Gastroesophageal sphincter (tissue), 3 donors: ENCODE measurements at regions not wholly inside any gene's neighbourhood (a gene's known extent, or its start where the extent isn't known, plus 50 kb on each side); places are given as distances from the start of the nearest gene placed in this dataset.

Experiments used
- EP300 ChIP-seq: sonication (generic); formaldehyde crosslinking; IDR thresholded peaks from one replicate; pipeline ENCODE4 v1.6.1; 2017; ENCODE audit warnings: antibody characterized with exemption, mild to moderate bottlenecking
- POLR2AphosphoS5 ChIP-seq: sonication (generic); formaldehyde crosslinking; IDR thresholded peaks from one replicate; pipeline ENCODE4 v1.6.1; 2017; ENCODE audit warnings: antibody characterized with exemption
- TF ChIP-seq, protein P1 (sequence below), 4 experiments: fragments of 200-600 bp in 2 of 4; fragments of 450-650 bp in 2 of 4; sonication (generic) in 1 of 4; IDR thresholded peaks; one replicate each; pipeline ENCODE4 v1.5.1; 2017 to 2019; ENCODE audit warnings: antibody characterized with exemption in 4 of 4, mild to moderate bottlenecking in 2 of 4, moderate library complexity in 2 of 4

DNA sequence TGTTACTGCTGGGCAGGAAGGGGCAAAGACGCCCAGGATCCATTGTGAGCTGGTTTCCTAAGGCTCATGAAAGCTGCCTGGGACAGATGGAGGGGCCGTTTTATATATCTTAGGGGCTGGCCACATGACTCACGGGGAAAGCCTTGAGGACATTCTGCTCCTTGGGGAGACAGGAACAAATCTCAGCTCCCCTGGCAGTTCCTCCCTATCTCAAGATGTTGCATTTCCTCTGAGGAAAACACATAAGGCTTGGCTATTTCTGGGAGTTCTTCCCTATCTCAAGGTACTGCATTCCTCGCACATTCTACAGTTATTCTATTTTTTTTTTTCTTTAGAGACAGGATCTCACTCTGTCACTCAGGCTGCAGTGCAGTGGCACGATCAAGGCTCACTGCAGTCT lies 804.6 kb upstream of the TENM3 start:
- TF ChIP-seq, protein P1, sequence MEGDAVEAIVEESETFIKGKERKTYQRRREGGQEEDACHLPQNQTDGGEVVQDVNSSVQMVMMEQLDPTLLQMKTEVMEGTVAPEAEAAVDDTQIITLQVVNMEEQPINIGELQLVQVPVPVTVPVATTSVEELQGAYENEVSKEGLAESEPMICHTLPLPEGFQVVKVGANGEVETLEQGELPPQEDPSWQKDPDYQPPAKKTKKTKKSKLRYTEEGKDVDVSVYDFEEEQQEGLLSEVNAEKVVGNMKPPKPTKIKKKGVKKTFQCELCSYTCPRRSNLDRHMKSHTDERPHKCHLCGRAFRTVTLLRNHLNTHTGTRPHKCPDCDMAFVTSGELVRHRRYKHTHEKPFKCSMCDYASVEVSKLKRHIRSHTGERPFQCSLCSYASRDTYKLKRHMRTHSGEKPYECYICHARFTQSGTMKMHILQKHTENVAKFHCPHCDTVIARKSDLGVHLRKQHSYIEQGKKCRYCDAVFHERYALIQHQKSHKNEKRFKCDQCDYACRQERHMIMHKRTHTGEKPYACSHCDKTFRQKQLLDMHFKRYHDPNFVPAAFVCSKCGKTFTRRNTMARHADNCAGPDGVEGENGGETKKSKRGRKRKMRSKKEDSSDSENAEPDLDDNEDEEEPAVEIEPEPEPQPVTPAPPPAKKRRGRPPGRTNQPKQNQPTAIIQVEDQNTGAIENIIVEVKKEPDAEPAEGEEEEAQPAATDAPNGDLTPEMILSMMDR (IDR thresholded peaks at IDR 0.05), result no peak
- no peak for TF ChIP-seq EP300
- TF ChIP-seq POLR2AphosphoS5, result no peak
